BJ (cell line): ENCODE measurements at regions not wholly inside any gene's neighbourhood (a gene's known extent, or its start where the extent isn't known, plus 50 kb on each side); places are given as distances from the start of the nearest gene placed in this dataset.

ENCODE experiments used
- CTCF ChIA-PET: fragments of 350-600 bp; formaldehyde crosslinking; extraction: SDS; loops from one replicate; lab custom pipeline; 2021; ENCODE audit warnings: antibody characterized with exemption, inconsistent platforms; lab: Yijun Ruan, JAX
- POLR2A ChIA-PET: fragments of 300-600 bp; sonication (Branson Sonifier 250); formaldehyde crosslinking; extraction: SDS; loops from one replicate; lab custom pipeline; 2021; ENCODE audit warnings: antibody characterized with exemption; lab: Charles Lee
- DNase-seq: peaks from one replicate; pipeline ENCODE4 v3.0.0-alpha.2; 2011; ENCODE audit warnings: low read depth
- H3K27me3 ChIP-seq: 2 replicates; pipeline ENCODE4 v1.6.0; 2011; ENCODE audit warnings: low read length; ENCODE audit not compliant: control insufficient read depth, insufficient read depth
- H3K36me3 ChIP-seq: 2 replicates; pipeline ENCODE4 v1.5.1; 2011; ENCODE audit warnings: low read length; ENCODE audit not compliant: control insufficient read depth, insufficient read depth
- H3K4me3 ChIP-seq: 2 replicates; pipeline ENCODE4 v1.5.1; 2011; ENCODE audit warnings: low read depth, mild to moderate bottlenecking, control low read depth, low read length
- CTCF ChIP-seq: IDR thresholded peaks from 2 replicates; pipeline ENCODE4 v1.5.1; 2011; ENCODE audit warnings: low read depth, mild to moderate bottlenecking, control low read depth, inconsistent platforms, low read length, moderate library complexity; ENCODE audit not compliant: insufficient read depth

GRCh38 chr13:70662231-70662940, 554.1 kb upstream of the KLHL1 start:
- DNase-seq, result no peak
- TF ChIP-seq CTCF, result no peak
- ChIA-PET POLR2A (no interaction called here), CTCF (no interaction called here)
- no peaks in the 10 kb centered on the region for H3K36me3 ChIP-seq
- H3K4me3 ChIP-seq, result no peak overlapping the region
- H3K27me3 ChIP-seq, result no peaks in the 10 kb centered on the region

GRCh38 chr13:70644052-70644451, 535.8 kb upstream of the KLHL1 start:
- no peaks in the 10 kb centered on the region for H3K36me3 ChIP-seq
- TF ChIP-seq CTCF, result no peak
- DNase-seq, result no peak
- ChIA-PET POLR2A (no interaction called here), CTCF (no interaction called here)
- H3K4me3 ChIP-seq, result no peak overlapping the region
- no peaks in the 10 kb centered on the region for H3K27me3 ChIP-seq

GRCh38 chr13:70634893-70635292, 526.6 kb upstream of the KLHL1 start:
- CTCF ChIA-PET, result no interaction called here
- no peaks in the 10 kb centered on the region for H3K36me3 ChIP-seq
- no peak for TF ChIP-seq CTCF

DNA sequence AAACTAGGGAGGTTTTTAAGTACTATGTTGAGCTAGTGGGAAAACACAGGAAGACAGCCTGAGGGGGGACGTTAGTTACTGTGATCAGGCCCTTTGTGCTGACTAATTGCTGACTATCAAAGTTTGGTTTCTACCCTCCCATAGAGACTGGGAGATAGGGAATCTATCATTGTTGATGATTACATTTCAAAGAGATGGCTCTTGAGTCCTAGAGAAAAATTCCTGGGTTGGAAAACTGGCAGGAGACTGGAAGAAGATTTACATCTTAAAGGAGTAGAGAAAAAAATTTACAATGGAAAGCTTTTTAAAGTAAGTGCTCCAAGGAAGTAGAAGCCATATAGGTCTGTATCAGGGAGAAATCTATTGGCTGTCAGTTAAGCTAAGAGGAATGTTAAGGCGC, 522.0 kb upstream of the KLHL1 start:
- DNase-seq, result no peak
- Histone ChIP-seq H3K36me3 (no peaks in the 10 kb centered on the region), H3K4me3 (no peak overlapping the region), H3K27me3 (no peaks in the 10 kb centered on the region)
- TF ChIP-seq CTCF, result no peak
- ChIA-PET CTCF (no interaction called here), POLR2A (no interaction called here)

More at GRCh38 chr13:70634893-70635292, 526.6 kb upstream of the KLHL1 start:
- no peaks in the 10 kb centered on the region for H3K27me3 ChIP-seq
- POLR2A ChIA-PET, result no interaction called here
- no peak for DNase-seq
- no peak overlapping the region for H3K4me3 ChIP-seq

DNA sequence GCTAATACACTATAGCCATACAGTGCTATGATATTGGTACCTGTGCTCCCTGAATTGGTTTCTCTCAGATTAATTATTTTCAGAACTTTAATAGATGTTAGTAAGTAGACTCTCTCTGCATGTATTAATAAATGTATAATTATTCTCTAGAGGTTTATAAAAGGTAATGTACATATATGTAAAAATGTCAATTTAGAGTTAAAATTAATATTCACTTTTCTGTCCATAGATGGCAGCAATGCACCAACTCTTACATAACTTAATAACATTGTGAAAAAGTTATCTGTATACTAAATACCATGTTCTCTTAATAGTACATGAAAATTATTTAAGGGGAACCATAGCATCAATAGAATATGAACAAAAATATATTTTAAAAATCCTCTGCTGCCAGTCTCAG, 515.0 kb upstream of the KLHL1 start:
- H3K27me3 ChIP-seq, result no peaks in the 10 kb centered on the region
- H3K4me3 ChIP-seq, result no peak overlapping the region
- ChIA-PET POLR2A (no interaction called here), CTCF (no interaction called here)
- 0 out of 2 replicates have a peak, but pooled peaks have one; percentile 4 for TF ChIP-seq CTCF
- no peak for DNase-seq
- no peaks in the 10 kb centered on the region for H3K36me3 ChIP-seq
